Stimulated activated CD4-positive, alpha-beta T cell treated with anti-CD3 and anti-CD28 coated beads, Interleukin-1b, Interleukin-23, amount 100 ng/mL, for 1 hour (primary cell): ENCODE measurements at regions not wholly inside any gene's neighbourhood (a gene's known extent, or its start where the extent isn't known, plus 50 kb on each side); places are given as distances from the start of the nearest gene placed in this dataset.
"Not testable (repeated sequence)": the region's sequence is repeated elsewhere in the genome, so short reads cannot be mapped to it uniquely, and the experiment has no call there.

Experiments
- DNase-seq, 2 donors: peaks; one replicate each; pipeline ENCODE4 v3.0.0-alpha.2; 2020; ENCODE audit warnings: low read depth in 2 of 2

DNA sequence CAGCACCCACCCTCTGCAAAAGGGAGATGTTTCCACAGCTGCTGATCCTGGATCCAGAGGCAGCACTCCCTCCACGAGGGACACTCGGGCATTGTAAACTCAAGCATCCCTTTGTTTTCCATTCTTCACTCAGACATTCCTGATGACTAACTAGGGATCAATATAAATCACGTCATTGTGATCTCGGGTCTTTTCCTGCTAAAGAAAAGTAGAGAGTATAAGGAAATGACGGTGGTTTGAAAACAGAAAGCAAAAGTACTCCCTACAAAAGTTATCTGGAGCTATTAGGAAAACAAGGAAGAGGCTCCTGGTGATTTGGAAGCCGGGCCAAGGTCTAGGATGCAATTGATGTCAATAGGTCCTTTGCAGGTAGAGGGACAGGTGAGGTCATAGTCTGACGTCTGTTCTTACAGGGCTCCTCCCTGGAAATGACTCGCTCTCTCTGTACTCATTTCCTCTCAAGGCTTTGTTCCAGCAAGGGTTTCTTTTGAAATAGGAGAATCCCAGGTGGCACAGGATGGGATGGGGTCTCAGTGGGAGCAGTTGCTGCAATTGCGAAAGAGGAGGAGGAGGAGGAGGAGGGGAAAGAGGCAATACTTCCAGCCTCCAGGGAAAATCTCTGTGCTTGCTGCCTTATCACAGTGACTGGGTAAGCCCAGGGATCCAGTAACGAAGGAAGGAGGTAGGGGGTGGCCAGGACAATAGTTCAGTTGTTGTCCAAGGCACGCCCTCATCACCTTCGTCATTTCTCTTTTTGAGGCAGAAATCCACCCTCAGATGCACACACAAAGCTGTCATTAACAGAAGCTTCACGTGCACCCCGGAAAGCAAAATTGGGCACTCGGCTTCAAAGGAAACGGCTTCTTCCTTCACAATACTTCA, 222.8 kb downstream of the LY86 start:
- no peak for DNase-seq

DNA sequence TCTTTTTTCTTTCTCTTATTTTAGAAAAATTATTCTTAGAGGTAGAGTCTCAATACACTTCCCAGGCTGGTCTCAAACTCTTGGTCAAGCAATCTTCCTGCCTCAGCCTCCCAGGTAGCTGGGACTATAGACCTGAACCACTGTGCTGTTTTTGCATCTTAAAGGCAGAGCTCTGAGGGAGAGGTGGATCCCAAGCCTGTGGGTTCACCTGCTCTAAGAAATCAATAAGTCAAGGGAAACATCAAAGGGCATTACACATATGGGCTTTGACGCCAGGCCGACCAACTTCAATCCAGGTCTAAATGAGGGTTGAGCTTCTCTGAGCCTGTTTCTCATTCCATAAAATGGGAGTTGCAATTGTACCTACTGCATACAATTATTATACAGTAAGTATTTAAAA, 223.9 kb downstream of the LY86 start:
- no peak for DNase-seq

DNA sequence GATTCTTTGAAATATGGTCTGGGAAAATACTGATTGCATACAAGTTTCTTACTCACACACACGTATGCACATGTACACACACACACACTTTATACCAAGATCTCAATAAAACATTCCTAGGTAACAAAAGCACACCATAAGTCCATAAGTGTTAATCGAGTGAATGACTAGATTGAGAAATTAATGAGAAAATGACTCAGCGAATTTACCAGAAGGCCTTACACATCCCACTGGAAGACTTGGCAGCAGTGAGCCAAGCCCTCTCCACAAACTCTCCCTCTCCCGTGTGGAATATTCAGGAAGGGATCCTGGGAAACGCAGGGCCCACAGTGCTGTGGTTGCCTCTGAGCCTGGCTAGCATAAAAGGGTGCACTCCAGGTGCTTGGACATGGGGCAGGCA, 227.2 kb downstream of the LY86 start:
- no peak for DNase-seq

DNA sequence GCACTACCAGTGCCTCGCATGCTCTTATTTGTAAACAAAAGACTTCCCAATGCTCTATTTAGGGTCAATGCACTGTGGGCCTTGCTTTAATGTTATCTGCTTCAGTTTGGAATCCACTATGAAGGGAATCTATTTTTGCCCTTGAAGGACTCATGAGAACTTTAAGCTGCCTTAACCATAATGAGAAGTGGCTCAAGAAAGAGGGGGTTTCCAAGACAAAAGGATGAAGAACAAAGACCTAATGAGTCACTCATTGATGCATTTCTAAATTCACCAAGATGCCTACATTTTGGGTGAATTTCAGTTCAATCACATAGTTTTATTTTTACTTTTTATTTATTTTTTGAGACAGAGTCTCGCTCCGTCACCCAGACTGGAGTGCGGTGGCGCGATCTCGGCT, 228.2 kb downstream of the LY86 start:
- DNase-seq: no peak

DNA sequence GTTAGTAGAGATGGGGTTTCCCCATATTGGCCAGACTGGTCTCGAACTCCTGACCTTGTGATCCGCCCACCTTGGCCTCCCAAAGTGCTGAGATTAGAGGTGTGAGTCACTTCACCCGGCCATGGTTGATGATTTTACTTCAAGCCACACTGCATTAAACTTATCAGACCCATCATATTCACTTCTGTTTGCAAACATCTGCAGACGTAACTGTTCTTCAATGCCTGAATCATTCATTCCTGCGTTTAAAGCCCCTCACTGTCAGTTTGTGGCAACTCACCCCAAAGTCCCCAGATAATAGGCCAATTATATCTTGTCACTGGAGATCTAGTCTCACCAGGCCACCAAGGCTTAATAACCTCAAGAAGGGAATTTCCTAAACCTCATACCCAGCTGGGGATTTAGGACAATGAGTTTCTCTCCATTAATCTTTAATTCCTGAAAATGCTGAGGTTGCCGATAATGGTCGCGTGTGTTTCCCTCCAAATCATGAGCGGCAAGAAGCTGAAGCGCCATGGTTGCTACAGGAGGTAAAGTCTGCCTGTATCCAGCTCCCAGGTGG, 229.6 kb downstream of the LY86 start:
- DNase-seq: no peak

DNA sequence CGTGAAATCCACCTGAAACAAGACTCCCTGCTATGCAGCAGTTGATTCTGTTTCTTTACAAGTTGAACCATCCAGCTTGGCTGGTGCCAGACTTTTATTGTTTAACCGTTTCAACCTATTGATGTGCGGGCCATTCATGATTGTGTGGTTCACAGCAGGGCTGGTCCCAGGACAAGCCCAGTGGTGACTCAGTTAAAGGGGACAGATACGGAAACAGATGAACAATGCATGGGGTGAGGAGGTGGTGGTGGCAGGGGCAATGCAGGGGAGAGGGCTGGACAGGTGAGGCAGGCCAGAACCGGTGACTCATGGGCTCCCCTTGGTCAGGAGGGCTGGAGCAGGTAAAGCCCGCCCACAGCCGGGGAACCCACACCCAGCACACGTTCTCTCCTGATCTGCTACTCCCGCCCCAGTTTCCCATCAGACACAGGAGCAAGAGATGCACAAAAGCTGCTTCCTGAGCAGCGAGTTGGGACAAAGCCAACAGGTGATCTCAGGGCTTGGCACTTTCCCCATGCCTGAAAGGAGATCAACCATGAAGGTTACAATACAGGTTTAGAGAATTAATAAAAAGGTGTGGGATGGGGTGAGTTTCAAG, 232.2 kb downstream of the LY86 start:
- no peak for DNase-seq

DNA sequence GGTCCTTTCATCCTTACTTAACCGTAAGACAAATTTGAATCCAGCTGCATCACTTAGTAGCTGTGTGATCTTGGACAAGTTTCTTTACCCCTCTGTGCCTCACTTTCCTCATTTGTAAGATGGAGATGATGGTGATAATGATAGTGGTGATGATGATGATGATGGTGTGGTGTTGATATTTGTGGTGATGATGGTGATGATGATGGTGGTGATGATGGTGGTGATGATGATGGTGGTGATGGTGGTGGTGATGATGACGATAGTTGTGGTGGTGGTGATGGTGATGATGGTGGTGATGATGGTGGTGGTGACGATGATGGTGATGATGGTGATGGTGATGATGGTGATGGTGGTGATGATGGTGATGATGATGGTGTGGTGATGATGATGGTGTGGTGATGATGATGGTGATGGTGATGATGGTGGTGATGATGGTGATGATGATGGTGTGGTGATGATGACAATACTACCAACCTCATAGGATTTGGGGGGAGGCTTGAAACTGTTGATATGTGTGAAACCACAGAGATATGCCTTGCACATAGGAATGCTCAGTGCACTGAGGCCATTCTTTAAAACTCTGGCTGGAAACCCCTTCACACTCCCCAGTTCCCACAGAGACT, 233.2 kb downstream of the LY86 start:
- DNase-seq: no peak

DNA sequence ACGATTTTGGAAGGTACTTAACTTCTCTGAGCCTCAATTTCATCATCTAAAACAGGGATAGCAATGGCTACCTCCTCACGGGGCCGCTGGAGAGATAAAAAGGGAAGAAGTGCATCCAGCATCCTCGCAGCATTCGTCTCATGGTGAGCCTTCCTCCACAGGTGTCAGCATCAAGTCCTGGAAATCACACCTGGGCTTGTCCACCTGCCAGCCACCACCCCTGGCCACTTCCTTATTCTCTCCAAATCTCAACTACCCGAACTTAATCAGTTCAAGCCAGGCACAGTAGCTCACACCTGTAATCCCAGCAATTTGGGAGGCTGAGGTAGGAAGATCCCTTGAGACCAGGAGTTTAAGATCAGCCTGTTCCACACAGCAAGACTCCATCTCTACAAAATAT, 234.5 kb downstream of the LY86 start:
- DNase-seq: no peak

DNA sequence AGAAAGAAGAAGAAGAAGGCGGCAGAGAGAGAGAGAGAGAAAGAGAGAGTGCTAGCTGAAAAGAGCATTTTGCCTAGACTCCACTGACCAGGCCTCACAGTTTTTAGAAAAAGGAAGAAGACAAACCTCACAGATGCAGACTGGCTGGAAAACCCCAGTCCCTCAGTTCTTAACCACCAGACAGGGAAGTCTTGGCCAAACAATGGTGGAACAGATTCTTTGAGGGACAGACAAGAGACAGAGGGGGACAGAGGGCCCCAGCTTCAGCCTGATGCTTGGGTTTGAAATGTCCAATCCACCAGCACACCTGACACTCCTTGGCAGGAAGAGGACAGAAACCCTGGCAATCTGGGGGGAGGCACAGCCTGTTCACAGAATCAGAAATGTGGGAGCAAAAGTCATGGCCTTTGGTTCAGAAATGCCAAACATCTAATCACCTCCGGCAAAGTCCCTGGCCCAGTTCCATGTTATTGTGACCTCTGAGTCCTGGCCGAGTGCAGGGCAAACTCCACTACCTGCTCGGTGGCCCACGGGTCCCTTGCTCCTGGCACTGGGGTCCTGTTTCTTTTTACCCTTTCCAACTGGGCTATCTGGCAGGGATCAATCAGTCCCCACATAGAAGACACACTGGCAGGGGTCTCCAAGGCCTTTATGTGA, 235.2 kb downstream of the LY86 start:
- no peak for DNase-seq

DNA sequence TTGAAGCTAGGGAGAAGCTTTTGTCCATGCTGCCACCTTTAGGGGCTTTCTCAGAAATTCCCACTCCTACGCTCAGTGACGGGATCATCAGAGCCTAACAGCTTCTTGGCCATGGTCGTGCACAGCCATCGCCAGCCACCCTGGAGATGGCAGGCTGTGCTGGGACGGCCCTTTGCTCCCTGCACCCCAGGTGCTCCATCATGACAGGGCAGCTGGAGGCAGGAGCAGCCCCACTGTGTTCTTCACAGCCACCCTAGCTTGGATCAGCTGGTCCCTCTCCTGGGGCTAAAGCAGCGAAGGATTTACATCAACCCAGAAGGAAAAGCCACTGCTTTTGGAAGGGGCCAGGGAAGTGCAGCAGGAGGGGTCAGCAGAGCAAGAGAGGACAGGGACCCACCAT, 235.9 kb downstream of the LY86 start:
- DNase-seq: no peak

DNA sequence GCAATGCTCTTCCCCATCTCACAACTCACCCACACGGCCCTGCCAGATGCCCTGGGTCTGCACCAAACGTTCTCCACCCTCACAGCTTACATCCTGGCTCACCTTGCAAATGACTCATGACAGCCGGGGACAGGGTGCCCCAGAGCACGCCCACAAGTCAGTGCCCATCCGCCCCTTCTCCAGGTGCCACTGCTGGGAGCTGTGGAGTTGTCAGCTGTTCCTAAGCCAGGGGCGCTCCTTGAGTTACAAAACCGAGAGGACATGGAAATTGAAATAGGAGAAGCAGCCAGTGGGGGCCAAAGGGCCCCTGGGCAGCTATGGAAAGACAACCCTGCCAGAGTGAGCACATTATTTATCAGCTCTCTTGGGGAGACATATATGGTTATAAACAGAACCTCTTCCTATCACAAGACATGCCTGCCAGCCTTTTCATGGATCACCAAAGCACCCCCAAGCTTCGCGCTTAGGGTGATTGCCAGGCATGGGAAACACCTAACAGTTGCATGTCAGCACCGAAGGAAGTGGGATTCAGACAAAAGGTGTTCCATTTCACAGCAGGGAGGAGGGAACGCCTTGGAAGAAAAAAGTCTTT, 236.8 kb downstream of the LY86 start:
- no peak for DNase-seq

DNA sequence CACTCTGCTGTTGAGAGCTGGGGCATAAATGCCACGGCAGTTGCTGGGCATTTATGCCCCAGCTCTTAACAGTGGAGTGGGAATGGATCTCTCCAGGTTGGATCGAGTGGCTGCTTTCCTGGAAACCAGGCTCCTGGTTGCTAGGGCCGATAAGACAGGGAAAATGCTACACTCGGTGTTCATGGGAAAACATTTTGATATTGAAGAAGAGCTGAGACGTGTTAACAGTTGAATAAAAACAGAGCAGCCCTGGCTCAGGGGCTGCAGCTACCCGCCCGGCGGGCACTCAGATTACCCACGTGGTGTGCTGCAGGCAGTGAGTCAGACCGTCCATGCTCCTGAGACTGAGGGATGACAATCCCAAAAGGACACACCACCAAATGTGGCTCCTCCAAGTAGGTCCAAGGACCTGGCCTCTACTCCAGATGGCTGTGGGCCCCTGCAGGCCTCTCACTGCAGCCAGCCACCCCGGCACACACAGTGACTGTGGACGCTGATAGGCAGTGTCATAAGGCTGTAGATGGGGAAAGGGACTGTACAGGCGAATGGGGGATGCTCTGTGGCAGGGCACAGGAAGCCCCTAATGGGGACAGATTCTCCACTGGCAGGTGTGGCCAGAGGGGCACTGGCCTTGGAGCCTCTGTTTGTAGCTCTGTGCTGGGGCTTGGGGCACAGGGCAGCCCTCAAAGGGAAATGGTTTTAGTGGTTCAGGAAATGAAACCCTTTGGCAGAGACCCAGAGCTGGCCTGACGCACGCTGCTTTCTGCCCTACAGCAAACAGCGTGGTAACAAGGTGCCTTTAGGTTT, 237.8 kb downstream of the LY86 start:
- no peak for DNase-seq

DNA sequence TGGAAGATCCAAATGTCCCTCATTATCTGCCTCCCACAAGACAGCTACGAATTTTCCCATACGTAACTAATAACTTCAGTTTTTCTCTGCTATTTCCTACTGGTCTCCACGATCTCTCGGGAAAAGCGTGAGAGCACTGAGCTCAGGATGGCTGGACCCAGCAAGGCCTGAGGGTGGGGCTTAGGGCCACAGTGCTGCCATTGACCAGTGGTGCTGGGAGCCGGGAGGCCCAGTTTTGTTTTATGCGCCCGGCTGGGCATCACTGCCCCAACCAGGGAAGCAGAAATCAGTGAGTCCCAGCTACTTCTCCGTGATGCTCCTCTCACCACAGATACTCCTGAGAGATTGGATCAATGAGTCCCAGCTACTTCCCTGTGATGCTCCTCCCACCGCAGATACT, 238.4 kb downstream of the LY86 start:
- DNase-seq: no peak

DNA sequence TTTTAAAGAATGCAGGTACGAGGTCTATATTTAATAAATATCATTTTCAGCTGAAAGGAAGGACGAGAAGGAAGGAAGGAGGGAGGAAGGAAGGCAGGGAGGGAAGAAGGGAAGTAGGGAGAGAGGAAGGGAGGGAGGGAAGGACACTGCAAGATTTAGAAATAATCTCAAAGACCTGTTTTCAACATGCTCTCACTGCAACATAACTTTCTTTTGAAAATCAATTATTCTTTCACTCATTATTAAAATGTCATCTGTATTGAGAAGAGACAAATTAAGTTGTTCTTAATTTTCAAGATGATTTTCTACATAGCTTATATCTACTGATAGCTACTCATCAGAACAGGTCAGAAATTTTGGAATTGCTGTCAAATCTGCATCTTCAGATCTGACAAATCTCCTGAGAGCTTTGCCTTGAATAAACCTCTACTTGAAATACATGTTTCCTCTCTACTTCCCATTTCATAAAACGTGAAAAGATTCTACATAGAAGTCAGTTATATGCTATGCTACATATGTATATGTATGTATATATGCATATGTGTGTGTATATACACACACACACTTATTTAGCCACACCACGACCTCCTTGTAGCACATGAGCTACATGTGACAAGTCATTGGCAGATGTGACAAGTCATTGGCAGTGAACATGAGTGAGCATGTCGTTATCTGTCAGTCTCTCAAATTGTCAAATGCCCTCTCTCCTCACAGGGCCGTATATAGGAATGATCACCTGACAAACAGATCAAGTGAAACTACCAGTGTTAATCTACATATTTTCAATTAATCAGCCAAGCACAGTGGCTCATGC, 241.6 kb downstream of the LY86 start:
- no peak for DNase-seq

DNA sequence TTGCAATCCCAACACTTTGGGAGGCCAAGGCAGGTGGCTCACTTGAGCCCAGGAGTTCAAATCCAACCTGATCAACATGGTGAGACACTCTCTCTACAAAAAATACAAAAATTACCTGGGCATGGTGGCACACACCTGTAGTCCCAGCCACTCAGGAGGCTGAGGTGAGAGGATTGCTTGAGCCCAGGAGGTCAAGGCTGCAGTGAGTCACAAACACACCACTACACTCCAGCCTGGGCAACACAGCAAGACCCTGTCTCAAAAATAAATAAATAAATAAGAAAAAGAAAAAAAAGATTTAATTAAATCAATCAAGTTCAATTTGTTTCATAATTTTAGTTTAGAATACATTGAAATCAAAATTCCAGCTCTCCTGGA, 242.2 kb downstream of the LY86 start:
- DNase-seq: not testable (repeated sequence)

DNA sequence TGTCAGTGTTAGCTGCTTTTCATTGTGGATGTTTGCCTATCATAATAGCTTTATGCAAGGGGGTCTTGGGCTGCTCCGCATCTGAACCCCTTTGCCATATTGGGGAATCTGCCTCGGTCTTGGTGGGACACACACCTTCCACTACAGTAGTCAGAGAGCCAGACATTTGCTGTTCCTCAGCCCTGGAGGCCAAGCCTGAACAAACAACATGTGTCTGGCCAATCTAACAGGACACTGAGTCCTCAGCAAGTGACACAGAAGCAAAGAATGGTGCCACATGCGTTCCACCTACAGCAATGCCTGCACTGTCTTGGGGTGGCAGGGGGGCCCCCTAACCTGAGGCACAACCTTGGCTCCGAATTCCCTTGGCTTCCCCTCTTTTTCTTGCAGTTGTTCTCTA, 243.9 kb downstream of the LY86 start:
- no peak for DNase-seq

DNA sequence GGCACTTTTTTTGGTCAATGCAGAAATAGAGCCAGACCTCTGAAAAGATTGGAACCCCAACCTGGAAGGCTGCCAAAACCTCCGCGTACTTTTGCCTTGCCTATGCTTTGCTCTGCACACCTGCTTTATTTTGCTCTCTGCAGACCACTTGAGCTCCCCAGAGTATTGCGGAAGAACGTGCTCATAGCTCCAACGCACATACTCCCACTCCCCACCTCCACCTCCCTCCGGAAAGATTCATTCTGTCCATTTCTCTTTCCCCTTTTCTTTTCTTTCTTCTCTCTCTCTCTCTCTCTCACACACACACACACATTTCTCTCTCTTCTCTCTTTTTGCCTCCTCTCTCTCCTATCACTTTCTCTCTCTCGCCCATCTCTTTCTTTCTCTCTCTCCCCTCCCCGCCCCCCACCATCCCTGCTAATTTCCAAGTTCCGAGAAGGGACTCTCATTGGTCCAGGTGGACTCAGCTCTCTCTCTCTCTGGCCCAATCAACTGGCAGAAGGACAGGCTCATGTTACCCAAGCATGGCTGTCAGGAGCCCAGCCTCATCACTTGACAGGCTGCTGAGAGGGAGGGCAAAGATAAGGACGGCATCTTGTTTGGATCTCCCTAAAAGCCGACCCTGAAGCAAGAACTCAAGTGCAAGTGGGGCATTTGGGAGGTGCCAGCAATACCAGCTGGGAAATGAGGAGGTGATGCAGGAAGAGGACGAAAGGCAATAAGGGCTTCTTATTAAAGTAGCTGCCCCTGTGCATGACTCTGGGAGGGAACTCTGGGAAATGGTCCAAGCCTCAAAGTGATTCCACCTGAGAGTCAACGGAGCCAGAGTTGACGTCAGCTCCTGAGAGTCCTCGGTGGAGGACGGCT, 246.1 kb downstream of the LY86 start:
- no peak for DNase-seq

DNA sequence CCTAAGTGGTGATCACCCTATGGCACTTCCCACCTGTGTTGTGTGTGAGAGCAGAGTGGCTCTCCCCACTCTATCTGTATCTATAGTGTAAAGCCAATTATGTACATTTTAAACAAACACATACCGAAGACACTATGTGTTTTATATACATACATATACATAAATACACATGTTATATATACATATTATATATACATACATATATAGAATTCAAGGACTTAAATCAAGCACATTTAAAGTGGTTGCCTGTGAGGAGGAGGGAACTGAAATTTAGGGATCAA, 246.6 kb downstream of the LY86 start:
- DNase-seq: no peak

DNA sequence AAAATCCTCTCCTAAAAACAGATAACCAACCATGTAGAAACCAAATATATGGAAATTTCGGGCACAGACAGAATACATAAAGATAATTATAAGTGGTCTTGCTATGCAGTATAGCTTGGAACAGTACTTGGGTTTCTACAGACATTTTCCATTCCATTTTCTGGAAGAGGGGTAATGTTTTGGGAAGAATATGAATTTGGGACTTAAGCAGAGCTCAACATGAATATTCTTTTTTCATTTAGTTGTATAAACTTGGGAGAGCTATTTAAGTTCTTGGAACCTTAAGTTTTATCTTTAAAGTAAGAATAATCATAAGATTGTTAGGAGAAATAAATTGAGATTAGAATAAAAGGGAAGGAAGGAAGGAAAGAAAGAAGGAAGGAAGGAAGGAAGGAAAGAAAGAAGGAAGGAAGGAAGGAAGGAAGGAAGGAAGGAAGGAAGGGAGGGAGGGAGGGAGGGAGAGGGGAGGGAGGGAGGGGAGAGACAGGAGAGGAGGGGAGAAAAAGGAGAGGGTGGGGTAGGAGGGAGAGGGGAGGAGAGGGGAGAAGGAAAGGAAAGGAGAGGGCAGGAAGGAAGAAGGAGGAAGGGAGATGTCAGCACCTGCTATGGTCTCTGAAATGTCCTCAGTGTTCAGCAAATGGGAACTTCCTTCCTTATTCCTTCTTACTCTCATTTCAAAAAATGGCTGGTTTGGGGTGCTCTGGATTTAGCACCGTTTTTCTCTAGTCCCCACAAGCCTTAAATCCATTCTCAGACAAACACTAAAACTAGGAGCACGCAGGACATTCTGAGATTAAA, 248.3 kb downstream of the LY86 start:
- DNase-seq: no peak
